HG03460 (cell line): ENCODE measurements at regions not wholly inside any gene's neighbourhood (a gene's known extent, or its start where the extent isn't known, plus 50 kb on each side); places are given as distances from the start of the nearest gene placed in this dataset.

ENCODE experiments used
- ATAC-seq: cut with Tn5 transposase; IDR thresholded peaks from one replicate; pipeline ENCODE4 v1.9.1; 2021; ENCODE audit not compliant: unreplicated experiment

DNA sequence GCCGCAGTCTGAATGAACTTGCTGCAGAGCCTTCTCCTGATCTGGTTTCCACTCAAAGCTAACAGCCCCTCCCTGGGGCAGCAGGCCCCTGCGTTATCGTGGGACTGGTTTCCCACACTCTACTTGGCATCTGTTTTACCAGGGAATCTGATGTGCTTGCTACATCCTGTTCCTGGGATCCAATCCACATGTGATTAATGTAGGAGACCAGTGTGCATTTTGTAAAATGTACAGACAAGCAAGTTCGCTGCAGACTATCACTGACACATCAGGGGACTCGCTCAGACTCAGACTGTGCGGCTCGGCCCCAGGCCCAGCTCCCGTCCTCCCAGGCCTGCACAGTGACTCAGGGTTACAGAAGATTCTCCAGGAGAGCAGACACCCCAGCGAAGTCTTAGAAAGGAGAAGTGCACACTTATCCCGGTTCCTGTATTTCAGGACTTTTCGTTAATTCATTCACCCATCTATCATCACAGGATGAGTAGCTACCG lies 340.1 kb downstream of the MATN1 start:
- ATAC-seq, result no peak

DNA sequence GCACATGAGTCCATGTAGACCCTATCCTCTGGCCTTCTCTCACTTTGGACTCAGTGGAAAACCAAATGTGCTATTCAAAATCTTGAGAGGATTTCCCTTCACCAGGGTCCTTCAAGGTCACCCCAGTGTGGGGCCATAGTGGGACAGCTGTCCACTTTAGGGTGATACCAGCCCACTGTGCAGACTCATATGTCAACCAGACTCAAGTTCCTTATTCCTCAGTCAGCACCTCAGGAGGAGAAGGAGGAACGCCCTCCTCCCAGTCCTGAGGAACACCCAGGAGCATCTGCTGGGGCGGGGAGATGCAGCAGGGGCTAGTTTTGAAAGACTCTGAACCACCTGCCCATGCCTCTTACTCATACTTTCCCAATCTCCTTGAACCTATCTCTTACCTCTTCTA lies 340.9 kb downstream of the MATN1 start:
- no peak for ATAC-seq

DNA sequence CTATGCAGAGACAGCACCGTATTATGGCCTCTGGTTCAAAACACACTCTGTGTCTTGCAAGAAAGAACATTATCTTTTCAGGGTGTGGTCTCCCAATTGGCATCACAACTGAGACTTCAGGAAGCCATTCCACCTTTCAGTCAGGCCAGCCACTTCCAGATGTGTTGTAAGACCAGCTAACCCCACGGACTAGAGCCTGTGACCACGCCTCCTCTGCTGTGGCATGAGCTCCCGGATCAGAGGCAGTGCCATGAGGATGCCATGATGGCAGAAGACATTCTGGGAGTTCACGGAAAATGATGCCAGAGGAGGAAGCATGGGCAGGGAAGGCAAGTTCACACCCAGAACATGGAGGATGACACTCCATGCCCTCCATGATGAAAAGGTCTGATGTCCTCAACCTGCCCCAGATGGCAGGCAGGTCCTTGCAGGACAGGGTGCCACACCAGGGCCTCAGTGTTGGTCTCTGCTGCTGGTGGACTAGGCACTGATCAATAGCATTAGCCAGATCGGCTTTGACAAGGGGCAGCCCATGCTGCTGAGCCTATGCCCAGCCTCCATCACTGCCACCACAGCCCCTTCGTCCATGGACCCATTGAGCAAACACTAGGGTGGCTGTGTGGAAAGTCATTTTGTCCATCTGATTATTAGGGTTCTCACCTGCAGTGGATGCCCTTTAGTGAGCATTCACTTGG lies 341.6 kb downstream of the MATN1 start:
- ATAC-seq, result no peak

DNA sequence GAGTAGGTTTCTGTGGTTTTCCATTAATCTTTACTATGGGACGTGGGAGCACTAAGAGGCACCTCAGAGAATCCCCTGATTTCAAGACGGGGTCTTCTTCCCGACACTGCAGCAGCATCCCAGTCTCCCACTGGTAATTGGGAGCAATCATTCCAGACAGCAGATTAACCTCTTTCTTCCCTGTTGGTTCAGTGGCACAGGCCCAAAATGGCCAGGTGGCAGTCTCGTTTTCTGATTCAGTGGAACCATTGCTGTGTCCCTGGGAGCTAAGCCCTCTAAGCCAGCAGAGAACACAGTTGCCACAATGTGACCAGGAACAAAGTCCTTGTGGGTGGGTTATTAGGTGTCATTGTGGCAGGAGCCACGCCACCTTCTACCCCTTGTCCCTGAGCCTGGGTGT lies 342.1 kb downstream of the MATN1 start:
- no peak for ATAC-seq

DNA sequence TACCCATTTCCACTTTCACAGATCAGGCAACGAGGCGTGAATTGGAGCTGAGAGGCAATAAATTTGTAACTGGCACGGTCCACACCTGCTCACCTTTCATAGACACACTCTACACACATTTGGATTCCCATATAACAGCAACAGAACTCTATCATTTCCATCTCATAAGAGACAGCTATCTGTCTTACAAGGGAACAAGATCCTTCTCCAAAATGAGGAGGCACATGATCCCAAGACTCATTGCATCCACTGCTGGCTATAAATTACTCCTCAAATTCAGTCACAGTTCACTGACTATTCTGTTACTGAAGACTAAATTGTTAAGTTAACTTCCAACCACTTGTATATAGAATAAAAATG lies 342.8 kb downstream of the MATN1 start:
- ATAC-seq, result no peak

DNA sequence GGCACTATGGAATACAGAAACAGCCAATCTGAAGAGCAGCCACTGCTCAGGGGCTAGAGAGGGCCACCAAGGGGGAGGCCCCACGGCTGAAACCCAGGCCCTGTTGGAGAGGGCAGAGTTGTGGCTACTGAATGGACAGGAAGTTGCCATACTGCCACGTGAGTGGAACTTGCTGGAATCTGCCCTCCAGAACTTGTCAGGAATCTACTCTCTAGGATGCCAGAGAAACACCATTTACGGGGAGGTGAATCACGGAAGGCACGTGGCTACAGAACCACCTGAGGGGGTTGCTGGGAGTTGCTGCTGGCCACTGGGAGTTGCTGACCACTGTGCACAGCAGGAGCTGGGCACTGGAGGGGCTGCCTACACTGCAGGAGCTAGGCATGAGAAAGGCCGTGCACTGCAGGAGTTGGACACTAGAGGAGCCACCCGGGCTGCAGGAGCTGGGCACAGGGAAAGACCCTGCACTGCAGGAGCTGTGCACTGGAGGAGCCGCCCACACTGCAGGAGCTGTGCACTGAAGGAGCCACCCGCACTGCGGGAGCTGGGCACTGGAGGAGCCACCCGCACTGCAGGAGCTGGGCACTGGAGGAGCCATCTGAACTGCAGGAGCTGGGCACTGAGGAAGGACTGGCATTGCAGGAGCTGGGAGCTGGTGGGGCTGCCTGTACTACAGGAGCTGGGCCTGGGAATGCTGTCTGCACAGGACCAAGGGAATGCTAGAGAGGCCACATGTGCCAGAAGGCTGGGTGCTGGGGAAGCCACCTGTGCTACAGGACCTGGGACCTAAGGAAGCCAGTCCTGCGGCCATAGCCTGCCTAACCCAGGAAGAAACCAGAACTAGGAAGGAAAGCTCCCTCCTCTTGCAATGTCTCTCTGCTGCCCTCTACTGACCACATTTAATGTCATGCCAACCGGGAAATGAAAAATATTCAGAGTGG lies 343.4 kb downstream of the MATN1 start:
- ATAC-seq, result no peak

DNA sequence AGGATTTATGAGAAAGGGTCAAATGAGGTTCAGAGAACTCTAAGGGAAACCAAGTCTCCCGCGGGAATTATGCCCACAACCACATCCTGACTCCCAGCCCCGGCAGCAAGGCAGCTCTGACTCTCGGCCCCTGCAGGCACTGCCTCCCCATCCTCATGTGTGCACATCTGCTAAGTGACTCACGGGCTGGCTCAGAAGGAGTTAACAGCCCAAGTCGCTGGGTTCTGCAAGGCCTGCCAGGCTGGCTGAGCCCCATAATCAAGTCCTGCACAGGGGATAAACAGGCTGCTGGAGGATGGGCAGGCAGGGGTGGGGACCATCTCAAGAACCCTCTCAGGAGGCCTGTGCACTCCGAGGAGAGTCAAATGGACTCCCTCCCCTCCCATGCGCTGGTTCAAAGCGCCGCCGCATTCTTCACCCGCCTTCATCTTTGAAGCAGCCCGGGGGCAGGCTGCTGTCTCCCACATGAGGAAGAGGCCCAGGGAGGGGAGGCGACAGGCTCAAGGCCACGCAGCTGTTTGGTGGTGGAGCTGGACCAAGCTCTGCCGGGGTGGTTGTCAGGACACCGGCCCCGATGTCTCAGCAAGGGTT lies 344.3 kb downstream of the MATN1 start:
- ATAC-seq, result no peak

DNA sequence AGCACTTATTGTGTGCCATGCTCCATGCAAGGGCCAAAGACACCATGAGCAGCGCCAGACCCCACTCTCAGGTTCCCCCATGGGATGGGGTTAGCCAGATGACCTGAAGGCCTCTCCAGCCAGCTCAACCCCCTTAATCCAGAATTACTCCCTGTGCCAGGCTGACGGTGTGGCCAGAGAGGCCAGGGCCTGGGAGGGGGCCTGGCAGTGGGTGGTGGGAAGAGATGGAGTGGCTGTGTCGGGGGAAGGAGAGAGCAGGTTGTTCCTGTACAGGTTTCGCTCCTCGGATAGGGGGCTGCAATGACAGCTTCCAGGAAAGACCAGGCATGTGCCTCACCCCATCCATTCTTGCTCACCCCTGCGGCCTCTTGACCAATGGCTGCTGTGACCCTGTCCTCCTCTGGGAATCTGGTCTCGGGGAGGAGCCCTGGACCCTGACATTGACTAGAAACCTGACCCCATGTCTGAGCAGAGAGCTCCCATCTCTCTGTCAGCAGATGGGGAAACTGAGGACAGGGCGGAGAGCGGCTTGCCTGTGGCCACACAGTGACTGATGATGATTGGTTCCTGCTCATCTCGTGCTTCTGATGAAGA lies 345.3 kb downstream of the MATN1 start:
- ATAC-seq, result no peak

DNA sequence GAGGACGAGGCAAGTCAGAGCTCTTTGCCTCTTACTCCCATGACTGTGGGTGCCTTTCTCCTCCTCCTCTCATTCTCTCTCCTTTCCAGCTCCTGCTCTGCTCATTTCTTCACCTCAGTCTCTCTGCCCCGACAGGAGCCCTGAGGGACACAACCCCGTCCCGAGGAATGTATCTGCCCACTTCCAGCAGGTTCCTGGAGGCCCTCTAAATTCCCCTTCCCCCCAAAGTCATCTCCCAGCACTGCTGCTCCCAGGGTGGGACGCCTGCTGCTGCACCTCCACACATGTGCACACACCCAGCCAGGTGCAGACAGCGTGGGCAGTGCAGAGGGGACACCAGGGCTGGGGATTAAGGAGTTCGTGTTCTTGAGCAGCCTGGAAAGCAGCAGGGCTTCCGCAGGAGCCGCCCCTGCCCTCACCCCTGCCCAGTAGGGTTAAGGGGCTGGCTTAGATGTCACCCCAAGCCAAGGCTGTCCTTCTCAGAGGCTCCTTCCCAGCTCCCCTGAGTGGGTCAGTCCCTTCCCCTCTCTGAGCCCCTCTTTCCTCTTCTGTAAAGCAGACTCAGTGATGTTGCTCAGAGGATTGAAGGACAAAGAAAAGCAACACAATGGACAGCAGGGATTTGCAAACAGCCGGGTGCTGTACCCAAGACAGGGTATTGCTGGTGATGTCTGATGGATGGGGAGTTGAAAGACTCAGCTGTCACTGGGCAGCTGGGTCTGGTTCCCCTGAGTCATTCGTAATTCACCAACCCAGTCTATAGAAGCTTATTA lies 346.0 kb downstream of the MATN1 start:
- ATAC-seq, result no peak

DNA sequence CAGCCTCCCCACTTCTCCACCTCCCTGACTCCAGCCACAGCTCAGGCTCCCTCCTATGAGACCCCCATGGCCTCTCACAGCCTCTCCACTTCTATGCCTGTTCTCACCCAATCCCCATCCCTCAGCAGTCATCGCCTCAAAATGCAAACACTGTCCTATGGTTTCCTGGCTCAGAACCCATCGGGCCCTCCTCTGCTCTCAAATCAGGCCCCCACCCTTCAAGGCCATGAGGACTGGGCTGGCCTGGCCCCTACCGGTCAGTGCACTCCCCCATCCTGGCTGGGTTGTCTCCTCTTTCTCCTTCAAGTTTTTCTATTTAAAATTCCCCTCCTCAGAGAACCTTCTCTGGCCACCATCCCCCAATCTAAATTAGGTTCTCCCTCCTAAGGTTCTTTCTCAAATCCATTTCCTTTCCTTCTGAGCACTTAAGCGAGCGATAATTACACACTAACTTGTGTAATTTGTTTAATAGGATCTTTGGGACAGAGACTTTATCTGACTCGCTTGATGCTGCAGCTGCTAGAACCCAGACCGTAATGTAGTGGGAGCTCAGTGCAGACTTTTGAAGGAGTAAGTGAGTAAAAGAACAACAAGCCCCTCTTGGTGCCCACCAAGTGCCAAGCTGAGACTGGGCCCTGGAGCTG lies 347.2 kb downstream of the MATN1 start:
- no peak for ATAC-seq

DNA sequence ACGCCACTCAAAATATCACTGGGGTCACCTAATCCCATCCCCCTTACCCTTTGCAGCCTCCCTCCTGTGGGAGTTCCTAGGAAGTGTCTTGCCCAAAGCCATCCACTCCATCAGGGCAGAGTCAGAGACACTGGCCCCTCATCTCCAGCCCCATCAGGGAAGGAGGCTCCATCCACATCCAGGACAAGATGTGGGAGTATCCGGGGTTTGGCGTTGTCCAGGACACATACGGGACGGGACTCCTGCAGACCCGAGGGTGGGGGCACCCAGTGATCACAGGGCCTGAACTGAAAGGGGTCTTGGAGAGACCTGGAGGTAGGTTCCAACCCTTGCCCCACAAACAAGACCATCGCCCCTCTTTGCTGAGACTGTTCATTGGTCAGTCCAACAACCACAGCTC lies 348.2 kb downstream of the MATN1 start:
- ATAC-seq, result no peak

DNA sequence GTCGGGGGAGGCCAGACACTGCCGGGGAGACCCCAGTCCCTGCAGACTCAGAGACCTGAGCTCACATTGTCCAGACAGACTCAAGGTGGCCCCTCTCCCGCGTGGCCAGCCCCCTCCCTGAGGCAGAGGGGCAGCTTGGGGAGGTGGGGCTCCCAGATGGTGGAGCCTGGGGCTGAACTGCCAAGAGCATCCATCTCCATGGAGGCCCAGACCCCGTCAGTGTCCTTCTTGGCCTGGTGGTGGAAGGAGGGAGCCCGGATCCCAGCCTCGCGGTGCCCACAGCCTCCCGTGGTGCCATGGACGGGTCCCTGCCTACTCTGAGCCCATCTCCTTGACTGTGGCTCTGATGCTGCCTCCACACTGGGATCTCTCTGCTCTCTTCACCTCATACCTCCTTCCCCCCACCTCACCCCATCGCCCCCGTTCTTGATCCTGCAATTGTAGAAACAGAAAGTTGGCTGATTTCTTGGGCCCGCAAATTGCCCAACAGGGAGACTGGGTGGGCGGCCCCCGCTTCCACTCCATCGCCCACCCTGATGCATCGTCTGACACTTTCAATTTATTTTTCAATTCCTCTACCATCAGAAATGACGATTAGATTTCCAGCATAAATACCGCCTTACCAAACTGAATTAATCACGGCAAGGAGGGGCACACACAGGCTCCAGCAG lies 348.9 kb downstream of the MATN1 start:
- ATAC-seq, result no peak

DNA sequence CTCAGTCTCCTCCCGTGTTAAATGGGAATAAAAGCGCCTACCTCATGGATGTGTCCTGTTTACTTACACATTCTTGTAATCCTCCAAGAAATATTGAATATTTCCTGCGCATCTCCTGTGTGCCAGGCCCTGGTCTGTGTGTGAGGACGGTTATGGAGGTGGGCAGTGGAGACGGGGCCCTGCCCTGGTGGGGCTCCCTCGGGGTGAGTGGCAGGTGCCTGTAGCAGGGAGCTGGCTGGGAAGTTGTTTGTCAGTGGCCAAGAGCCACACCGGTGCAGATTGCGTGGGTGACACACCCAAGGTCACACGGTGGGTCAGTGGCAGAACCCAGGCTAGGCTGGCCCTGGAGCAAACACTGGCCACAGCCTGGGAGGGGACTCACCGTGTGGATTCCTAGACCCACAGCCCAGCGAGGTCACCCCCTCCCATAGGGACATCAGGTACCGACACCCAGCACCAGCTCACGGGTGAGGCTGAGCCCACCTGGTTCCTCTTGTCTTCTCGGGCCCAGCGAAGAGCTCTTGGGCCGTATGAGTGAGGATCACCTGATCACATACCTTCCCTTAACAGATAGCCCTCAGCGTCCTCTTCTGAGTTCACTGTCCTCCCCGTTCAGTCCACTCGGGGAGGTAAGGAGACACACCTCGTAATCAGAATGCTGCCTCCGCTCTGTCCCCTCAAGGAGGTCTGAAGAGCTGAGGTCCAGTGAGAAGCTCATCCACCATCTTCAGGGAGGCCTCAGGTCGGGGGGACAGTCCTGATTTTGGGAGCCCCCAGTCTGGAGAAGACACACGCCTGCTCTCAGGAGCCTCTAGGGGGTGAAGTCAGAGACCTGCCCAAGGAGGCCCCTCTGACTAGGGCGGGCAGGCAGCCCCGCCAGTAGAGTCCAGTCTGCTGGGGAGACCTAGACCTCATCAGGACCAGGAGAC lies 349.6 kb downstream of the MATN1 start:
- ATAC-seq, result no peak

DNA sequence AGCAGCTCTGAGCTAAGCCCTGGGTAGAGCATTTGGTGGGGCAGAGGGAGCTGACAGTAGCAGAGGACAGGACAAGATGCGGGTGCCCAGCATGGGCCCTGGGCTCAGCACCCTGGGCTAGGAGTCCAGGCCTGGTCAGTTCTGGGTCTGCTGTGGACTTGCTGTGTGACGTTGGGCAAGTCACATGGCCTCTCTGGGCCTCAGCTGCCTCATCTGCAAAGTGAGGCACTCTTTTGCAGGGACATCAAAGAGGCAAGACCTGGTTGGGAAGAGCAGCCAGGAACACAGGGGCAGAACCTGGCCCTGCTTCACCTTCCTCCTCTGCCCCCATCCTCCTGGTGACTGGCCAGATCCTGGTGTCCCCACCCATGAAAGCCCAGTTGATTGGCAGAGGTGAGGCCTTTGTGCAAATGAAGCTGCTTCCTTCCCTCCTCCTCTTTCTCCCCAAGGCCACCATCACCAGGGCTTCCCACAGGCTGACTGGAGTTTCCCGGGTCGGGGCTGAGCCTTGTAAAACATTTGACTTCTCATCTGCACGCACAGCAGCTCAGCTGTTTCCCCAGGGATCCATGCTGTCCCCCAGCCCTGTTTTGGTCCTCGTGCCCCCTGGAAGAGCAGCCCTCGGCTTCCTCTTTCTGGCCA lies 350.5 kb downstream of the MATN1 start:
- no peak for ATAC-seq

DNA sequence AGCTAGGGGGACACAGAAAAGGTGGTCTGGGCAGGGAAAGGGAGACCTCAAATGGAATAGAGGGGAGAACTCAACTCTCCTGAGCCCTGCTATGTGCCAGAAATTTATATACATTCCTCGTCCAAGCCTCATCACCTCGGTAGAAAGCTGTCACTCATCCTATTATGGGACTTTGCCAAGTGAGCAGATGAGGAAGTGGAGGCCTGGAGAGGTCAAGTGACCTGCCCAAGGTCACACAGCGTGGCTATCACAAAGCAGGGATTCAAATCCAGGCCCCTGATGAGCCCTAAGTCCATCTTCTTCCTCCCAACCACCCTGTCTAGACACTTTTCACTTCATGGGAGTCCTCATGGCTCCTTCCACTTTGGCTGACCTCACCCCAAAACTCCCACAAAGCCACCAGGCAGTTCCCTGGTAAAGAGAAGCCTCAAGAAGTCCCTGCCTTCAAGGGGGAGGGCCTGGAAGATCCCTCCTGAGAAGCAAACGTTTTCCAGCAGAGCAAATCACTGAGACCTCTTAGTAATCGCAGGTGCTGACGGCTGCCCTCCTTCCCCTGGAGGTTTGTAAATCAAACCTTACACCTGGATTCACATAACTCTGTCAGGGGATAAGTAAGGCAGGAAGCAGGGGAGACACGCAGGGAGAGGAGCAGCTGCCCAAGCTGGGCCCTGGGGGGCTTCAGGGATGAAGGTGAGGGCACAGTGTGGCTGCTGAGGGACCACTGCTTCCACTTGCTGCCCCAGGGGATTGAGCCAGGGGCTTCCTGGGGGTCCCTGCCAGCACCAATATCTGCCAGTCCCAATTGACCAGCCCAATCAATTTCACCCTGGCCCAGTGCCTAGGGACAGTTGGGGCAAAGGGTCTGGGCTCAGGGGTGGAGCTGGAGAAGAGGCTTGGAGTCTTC lies 351.2 kb downstream of the MATN1 start:
- no peak for ATAC-seq

DNA sequence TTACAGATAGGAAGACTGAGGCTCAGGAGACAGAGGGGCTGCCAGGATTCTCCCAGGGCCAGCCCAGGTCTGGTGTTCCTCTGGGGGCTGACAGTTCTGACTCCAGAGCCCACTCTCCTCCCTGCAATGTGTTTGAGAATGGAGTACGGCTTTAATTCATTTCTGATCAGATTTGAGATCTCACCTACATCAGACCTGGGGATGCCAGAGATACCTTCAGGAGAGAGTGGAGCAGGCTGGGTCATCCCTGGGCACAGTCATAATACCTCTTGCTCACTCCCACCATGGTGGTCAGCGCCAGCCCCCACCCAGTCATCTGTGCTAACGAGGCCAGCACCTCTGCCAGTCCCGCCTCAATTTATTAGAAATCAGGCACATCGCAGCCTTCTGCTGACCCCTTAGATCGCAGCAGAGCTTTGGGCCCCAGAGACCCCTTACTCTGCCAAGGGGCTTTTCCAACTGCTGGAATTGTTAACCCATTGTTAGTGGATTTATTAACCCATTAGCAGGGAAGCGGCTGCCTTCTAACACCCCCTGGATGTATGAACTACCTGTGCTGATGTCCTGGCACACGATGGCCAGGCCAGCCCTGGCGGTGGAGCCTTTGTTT lies 352.1 kb downstream of the MATN1 start:
- ATAC-seq, result no peak
